ENCODE measurements at regions not wholly inside any gene's neighbourhood (a gene's known extent, or its start where the extent isn't known, plus 50 kb on each side); places are given as distances from the start of the nearest gene placed in this dataset.
"Not testable (repeated sequence)": the region's sequence is repeated elsewhere in the genome, so short reads cannot be mapped to it uniquely, and the experiment has no call there.

- not testable (repeated sequence) for H3K9ac ChIP-seq (ENCODE audit: low read length in 5 of 5); H3K27me3 ChIP-seq (ENCODE audit: control insufficient read depth in 5 of 5, insufficient read depth in 4 of 5, low read length in 5 of 5); H3K27ac ChIP-seq (ENCODE audit: low read depth, low read length); H3K36me3 ChIP-seq (ENCODE audit: control insufficient read depth in 5 of 5, insufficient read depth in 5 of 5, low read length in 5 of 5); H3K4me3 ChIP-seq (ENCODE audit: low read depth in 1 of 5, low read length in 5 of 5); H3K9me3 ChIP-seq (ENCODE audit: control insufficient read depth in 5 of 5, low read length in 5 of 5)
- peaks cover 0 to 14% (median 9%) of the 10 kb centered on the region in 5 donors for H3K4me1 ChIP-seq (ENCODE audit: control insufficient read depth in 5 of 5, insufficient read depth in 5 of 5, low read length in 5 of 5)
Measured at GRCh38 chr2:39585531-39585930, 80.2 kb upstream of the TMEM178A start.

- Histone ChIP-seq H3K27ac (ENCODE audit: low read depth, low read length) (no peak overlapping the region), H3K27me3 (ENCODE audit: control insufficient read depth in 5 of 5, insufficient read depth in 4 of 5, low read length in 5 of 5) (no peaks in the 10 kb centered on the region), H3K4me1 (ENCODE audit: control insufficient read depth in 5 of 5, insufficient read depth in 5 of 5, low read length in 5 of 5) (peaks cover 0 to 14% (median 9%) of the 10 kb centered on the region in 5 donors), H3K9me3 (ENCODE audit: control insufficient read depth in 5 of 5, low read length in 5 of 5) (no peaks in the 10 kb centered on the region), H3K9ac (ENCODE audit: low read length in 5 of 5) (no peak overlapping the region), H3K36me3 (ENCODE audit: control insufficient read depth in 5 of 5, insufficient read depth in 5 of 5, low read length in 5 of 5) (no peaks in the 10 kb centered on the region), H3K4me3 (ENCODE audit: low read depth in 1 of 5, low read length in 5 of 5) (no peak overlapping the region)
Measured at GRCh38 chr2:39587168-39587567, 78.5 kb upstream of the TMEM178A start.

GRCh38 chr2:39587641-39588040 lies 78.1 kb upstream of the TMEM178A start:
- no peaks in the 10 kb centered on the region for H3K36me3 ChIP-seq (ENCODE audit: control insufficient read depth in 5 of 5, insufficient read depth in 5 of 5, low read length in 5 of 5)
- H3K9ac ChIP-seq (ENCODE audit: low read length in 5 of 5): no peak overlapping the region
- no peak overlapping the region for H3K27ac ChIP-seq (ENCODE audit: low read depth, low read length)
- H3K4me1 ChIP-seq (ENCODE audit: control insufficient read depth in 5 of 5, insufficient read depth in 5 of 5, low read length in 5 of 5): peaks cover 0 to 14% (median 9%) of the 10 kb centered on the region in 5 donors
- no peak overlapping the region for H3K4me3 ChIP-seq (ENCODE audit: low read depth in 1 of 5, low read length in 5 of 5)
- no peaks in the 10 kb centered on the region for H3K27me3 ChIP-seq (ENCODE audit: control insufficient read depth in 5 of 5, insufficient read depth in 4 of 5, low read length in 5 of 5)
- no peaks in the 10 kb centered on the region for H3K9me3 ChIP-seq (ENCODE audit: control insufficient read depth in 5 of 5, low read length in 5 of 5)

GRCh38 chr2:39593439-39594393 lies 72.0 kb upstream of the TMEM178A start:
- Histone ChIP-seq H3K36me3 (ENCODE audit: control insufficient read depth in 5 of 5, insufficient read depth in 5 of 5, low read length in 5 of 5) (no peaks in the 10 kb centered on the region), H3K27me3 (ENCODE audit: control insufficient read depth in 5 of 5, insufficient read depth in 4 of 5, low read length in 5 of 5) (no peaks in the 10 kb centered on the region), H3K9me3 (ENCODE audit: control insufficient read depth in 5 of 5, low read length in 5 of 5) (no peaks in the 10 kb centered on the region), H3K4me3 (ENCODE audit: low read depth in 1 of 5, low read length in 5 of 5) (no peak overlapping the region), H3K9ac (ENCODE audit: low read length in 5 of 5) (no peak overlapping the region), H3K27ac (ENCODE audit: low read depth, low read length) (no peak overlapping the region), H3K4me1 (ENCODE audit: control insufficient read depth in 5 of 5, insufficient read depth in 5 of 5, low read length in 5 of 5) (peaks cover 0 to 6% (median 4%) of the 10 kb centered on the region in 5 donors)

GRCh38 chr2:39595116-39595515 lies 70.6 kb upstream of the TMEM178A start:
- H3K9ac ChIP-seq (ENCODE audit: low read length in 5 of 5): no peak overlapping the region
- no peaks in the 10 kb centered on the region for H3K9me3 ChIP-seq (ENCODE audit: control insufficient read depth in 5 of 5, low read length in 5 of 5)
- H3K4me3 ChIP-seq (ENCODE audit: low read depth in 1 of 5, low read length in 5 of 5): no peak overlapping the region

GRCh38 chr2:39597314-39597713 lies 68.4 kb upstream of the TMEM178A start:
- Histone ChIP-seq H3K9ac (ENCODE audit: low read length in 5 of 5) (no peak overlapping the region), H3K36me3 (ENCODE audit: control insufficient read depth in 5 of 5, insufficient read depth in 5 of 5, low read length in 5 of 5) (no peaks in the 10 kb centered on the region), H3K27ac (ENCODE audit: low read depth, low read length) (no peak overlapping the region), H3K4me3 (ENCODE audit: low read depth in 1 of 5, low read length in 5 of 5) (no peak overlapping the region), H3K9me3 (ENCODE audit: control insufficient read depth in 5 of 5, low read length in 5 of 5) (no peaks in the 10 kb centered on the region), H3K4me1 (ENCODE audit: control insufficient read depth in 5 of 5, insufficient read depth in 5 of 5, low read length in 5 of 5) (peaks cover 0 to 6% (median 4%) of the 10 kb centered on the region in 5 donors), H3K27me3 (ENCODE audit: control insufficient read depth in 5 of 5, insufficient read depth in 4 of 5, low read length in 5 of 5) (no peaks in the 10 kb centered on the region)

More at GRCh38 chr2:39595116-39595515, 70.6 kb upstream of the TMEM178A start:
- Histone ChIP-seq H3K27me3 (ENCODE audit: control insufficient read depth in 5 of 5, insufficient read depth in 4 of 5, low read length in 5 of 5) (no peaks in the 10 kb centered on the region), H3K36me3 (ENCODE audit: control insufficient read depth in 5 of 5, insufficient read depth in 5 of 5, low read length in 5 of 5) (no peaks in the 10 kb centered on the region), H3K4me1 (ENCODE audit: control insufficient read depth in 5 of 5, insufficient read depth in 5 of 5, low read length in 5 of 5) (peaks cover 0 to 6% (median 4%) of the 10 kb centered on the region in 5 donors), H3K27ac (ENCODE audit: low read depth, low read length) (no peak overlapping the region)

- H3K9me3 ChIP-seq (ENCODE audit: control insufficient read depth in 5 of 5, low read length in 5 of 5): no peaks in the 10 kb centered on the region
- no peaks in the 10 kb centered on the region for H3K36me3 ChIP-seq (ENCODE audit: control insufficient read depth in 5 of 5, insufficient read depth in 5 of 5, low read length in 5 of 5)
- no peak overlapping the region for H3K4me3 ChIP-seq (ENCODE audit: low read depth in 1 of 5, low read length in 5 of 5)
- H3K27ac ChIP-seq (ENCODE audit: low read depth, low read length): no peak overlapping the region
- no peak overlapping the region for H3K9ac ChIP-seq (ENCODE audit: low read length in 5 of 5)
- H3K4me1 ChIP-seq (ENCODE audit: control insufficient read depth in 5 of 5, insufficient read depth in 5 of 5, low read length in 5 of 5): peaks cover 0 to 5% (median 0%) of the 10 kb centered on the region in 5 donors
- H3K27me3 ChIP-seq (ENCODE audit: control insufficient read depth in 5 of 5, insufficient read depth in 4 of 5, low read length in 5 of 5): no peaks in the 10 kb centered on the region
Measured at GRCh38 chr2:39602616-39603015, 63.1 kb upstream of the TMEM178A start.

GRCh38 chr2:39603436-39603835 lies 62.3 kb upstream of the TMEM178A start:
- Histone ChIP-seq H3K9me3 (ENCODE audit: control insufficient read depth in 5 of 5, low read length in 5 of 5) (no peaks in the 10 kb centered on the region), H3K27ac (ENCODE audit: low read depth, low read length) (no peak overlapping the region)

GRCh38 chr2:39604866-39605265 lies 60.9 kb upstream of the TMEM178A start:
- Histone ChIP-seq H3K4me3 (ENCODE audit: low read depth in 1 of 5, low read length in 5 of 5) (no peak overlapping the region), H3K4me1 (ENCODE audit: control insufficient read depth in 5 of 5, insufficient read depth in 5 of 5, low read length in 5 of 5) (peaks cover 0 to 12% (median 6%) of the 10 kb centered on the region in 5 donors), H3K9ac (ENCODE audit: low read length in 5 of 5) (no peak overlapping the region), H3K9me3 (ENCODE audit: control insufficient read depth in 5 of 5, low read length in 5 of 5) (no peaks in the 10 kb centered on the region), H3K27ac (ENCODE audit: low read depth, low read length) (no peak overlapping the region), H3K36me3 (ENCODE audit: control insufficient read depth in 5 of 5, insufficient read depth in 5 of 5, low read length in 5 of 5) (no peaks in the 10 kb centered on the region), H3K27me3 (ENCODE audit: control insufficient read depth in 5 of 5, insufficient read depth in 4 of 5, low read length in 5 of 5) (no peaks in the 10 kb centered on the region)

More at GRCh38 chr2:39603436-39603835, 62.3 kb upstream of the TMEM178A start:
- peaks cover 0 to 5% (median 0%) of the 10 kb centered on the region in 5 donors for H3K4me1 ChIP-seq (ENCODE audit: control insufficient read depth in 5 of 5, insufficient read depth in 5 of 5, low read length in 5 of 5)
- no peak overlapping the region for H3K9ac ChIP-seq (ENCODE audit: low read length in 5 of 5)
- H3K4me3 ChIP-seq (ENCODE audit: low read depth in 1 of 5, low read length in 5 of 5): no peak overlapping the region
- H3K27me3 ChIP-seq (ENCODE audit: control insufficient read depth in 5 of 5, insufficient read depth in 4 of 5, low read length in 5 of 5): no peaks in the 10 kb centered on the region
- H3K36me3 ChIP-seq (ENCODE audit: control insufficient read depth in 5 of 5, insufficient read depth in 5 of 5, low read length in 5 of 5): no peaks in the 10 kb centered on the region

GRCh38 chr2:39606585-39606984 lies 59.1 kb upstream of the TMEM178A start:
- H3K4me1 ChIP-seq (ENCODE audit: control insufficient read depth in 5 of 5, insufficient read depth in 5 of 5, low read length in 5 of 5): peaks cover 0 to 12% (median 6%) of the 10 kb centered on the region in 5 donors
- no peak overlapping the region for H3K9ac ChIP-seq (ENCODE audit: low read length in 5 of 5)
- no peaks in the 10 kb centered on the region for H3K27me3 ChIP-seq (ENCODE audit: control insufficient read depth in 5 of 5, insufficient read depth in 4 of 5, low read length in 5 of 5)
- H3K9me3 ChIP-seq (ENCODE audit: control insufficient read depth in 5 of 5, low read length in 5 of 5): no peaks in the 10 kb centered on the region
- no peak overlapping the region for H3K4me3 ChIP-seq (ENCODE audit: low read depth in 1 of 5, low read length in 5 of 5)
- H3K27ac ChIP-seq (ENCODE audit: low read depth, low read length): no peak overlapping the region
- no peaks in the 10 kb centered on the region for H3K36me3 ChIP-seq (ENCODE audit: control insufficient read depth in 5 of 5, insufficient read depth in 5 of 5, low read length in 5 of 5)
